WERI-Rb-1 (cell line): ENCODE measurements at regions not wholly inside any gene's neighbourhood (a gene's known extent, or its start where the extent isn't known, plus 50 kb on each side); places are given as distances from the start of the nearest gene placed in this dataset.

Source experiments
- DNase-seq: peaks from one replicate; pipeline ENCODE4 v3.0.0-alpha.2; 2020
- H3K27ac ChIP-seq: fragments of 250-450 bp; sonication (Bioruptor Pico); 2 replicates; pipeline ENCODE4 v1.5.1; 2020; ENCODE audit warnings: mild to moderate bottlenecking, moderate library complexity
- H3K27me3 ChIP-seq: fragments of 250-450 bp; sonication (Bioruptor Pico); 2 replicates; pipeline ENCODE4 v1.5.1; 2021; ENCODE audit warnings: mild to moderate bottlenecking, low read depth, moderate library complexity; ENCODE audit not compliant: insufficient read depth, severe bottlenecking
- H3K36me3 ChIP-seq: fragments of 250-450 bp; sonication (Bioruptor Pico); 2 replicates; pipeline ENCODE4 v1.5.1; 2020; ENCODE audit warnings: mild to moderate bottlenecking, moderate library complexity
- H3K4me3 ChIP-seq: 2 replicates; pipeline ENCODE4 v1.5.1; 2011; ENCODE audit warnings: low read depth, mild to moderate bottlenecking, control low read depth, low read length
- H3K9me3 ChIP-seq: fragments of 250-450 bp; sonication (Bioruptor Pico); 2 replicates; pipeline ENCODE4 v1.5.1; 2021; ENCODE audit warnings: mild to moderate bottlenecking, moderate library complexity; ENCODE audit not compliant: severe bottlenecking
- CTCF ChIP-seq: IDR thresholded peaks from 2 replicates; pipeline ENCODE4 v1.5.1; 2011; ENCODE audit warnings: low read depth, mild to moderate bottlenecking, control low read depth, inconsistent platforms, low read length

GRCh38 chr22:48503876-48504275, 1323.8 kb downstream of the BRD1 start:
- Histone ChIP-seq H3K9me3 (no peaks in the 10 kb centered on the region), H3K4me3 (no peak overlapping the region), H3K27me3 (no peaks in the 10 kb centered on the region), H3K27ac (no peak overlapping the region), H3K36me3 (no peaks in the 10 kb centered on the region)
- no peak for TF ChIP-seq CTCF
- DNase-seq, result no peak

- no peak for DNase-seq
- Histone ChIP-seq H3K36me3 (no peaks in the 10 kb centered on the region), H3K4me3 (no peak overlapping the region), H3K27ac (no peak overlapping the region), H3K9me3 (no peaks in the 10 kb centered on the region), H3K27me3 (no peaks in the 10 kb centered on the region)
- TF ChIP-seq CTCF, result no peak
Observed at GRCh38 chr22:48503035-48503625, 1324.5 kb downstream of the BRD1 start.

- no peak for DNase-seq
- no peaks in the 10 kb centered on the region for H3K9me3 ChIP-seq
Observed at GRCh38 chr22:48501231-48501750, 1326.4 kb downstream of the BRD1 start.

GRCh38 chr22:48500471-48501230, 1327.0 kb downstream of the BRD1 start:
- no peak overlapping the region for H3K27ac ChIP-seq
- no peak for DNase-seq
- H3K9me3 ChIP-seq, result no peaks in the 10 kb centered on the region
- no peak for TF ChIP-seq CTCF
- H3K27me3 ChIP-seq, result no peaks in the 10 kb centered on the region
- no peak overlapping the region for H3K4me3 ChIP-seq
- H3K36me3 ChIP-seq, result no peaks in the 10 kb centered on the region

More at GRCh38 chr22:48501231-48501750, 1326.4 kb downstream of the BRD1 start:
- TF ChIP-seq CTCF, result no peak
- H3K27ac ChIP-seq, result no peak overlapping the region
- no peak overlapping the region for H3K4me3 ChIP-seq
- no peaks in the 10 kb centered on the region for H3K27me3 ChIP-seq
- no peaks in the 10 kb centered on the region for H3K36me3 ChIP-seq

- no peak for DNase-seq
- no peak for TF ChIP-seq CTCF
Observed at GRCh38 chr22:48499456-48500425, 1327.9 kb downstream of the BRD1 start.

More at GRCh38 chr22:48499456-48500425, 1327.9 kb downstream of the BRD1 start:
- Histone ChIP-seq H3K27me3 (no peaks in the 10 kb centered on the region), H3K4me3 (no peak overlapping the region), H3K27ac (no peak overlapping the region), H3K9me3 (no peaks in the 10 kb centered on the region), H3K36me3 (no peaks in the 10 kb centered on the region)
